ENCODE measurements at regions not wholly inside any gene's neighbourhood (a gene's known extent, or its start where the extent isn't known, plus 50 kb on each side); places are given as distances from the start of the nearest gene placed in this dataset.

DNA sequence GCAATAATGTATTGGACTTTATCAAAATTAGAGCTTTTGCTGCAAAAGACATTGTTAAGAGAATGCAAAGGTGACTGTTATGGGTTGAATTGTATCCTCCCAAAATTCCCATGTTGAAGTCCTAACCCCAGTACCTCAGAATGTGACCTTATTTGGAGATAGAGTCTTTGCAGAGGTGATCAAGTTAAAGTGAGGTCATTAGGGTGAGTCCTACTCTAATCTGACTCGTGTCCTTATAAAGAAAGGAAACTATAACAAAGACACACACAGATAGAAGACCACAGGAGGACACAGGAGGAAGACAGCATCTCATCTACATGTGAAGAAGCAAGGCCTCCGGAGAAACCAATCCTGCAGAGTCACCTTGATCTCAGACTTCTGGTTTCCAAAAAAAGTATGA lies 1011.2 kb downstream of the TBC1D22A start:
- POLR2A ChIA-PET (ENCODE audit: unreplicated experiment) = no interaction called here

More for the DNA sequence above, 1011.2 kb downstream of the TBC1D22A start:
- H3K4me2 ChIP-seq (ENCODE audit: low read depth, low read length) = no peak overlapping the region
- no peak overlapping the region for H3K18ac ChIP-seq (ENCODE audit: low read depth, low read length)
- no peak overlapping the region for H2BK120ac ChIP-seq (ENCODE audit: low read depth, low read length)
- H4K20me1 ChIP-seq (ENCODE audit: insufficient read depth, low read length) = no peaks in the 10 kb centered on the region
- H2AK9ac ChIP-seq (replicated peaks; ENCODE audit: low read depth, low read length, poor library complexity) = no peak overlapping the region
- no peak overlapping the region for H3K4ac ChIP-seq (ENCODE audit: low read depth, low read length)
- H3K9ac ChIP-seq (ENCODE audit: low read depth, low read length) = no peak overlapping the region
- no CpG with 5 or more reads among the region's 2 CpGs for WGBS, 2 experiments (ENCODE audit: extremely low coverage in 2 of 2, insufficient read length in 1 of 2)
- H3K4me3 ChIP-seq (ENCODE audit: insufficient read depth, low read depth, low read length) = no peak overlapping the region
- BruUV-seq (replicated peaks) = no TSS peak
- TF ChIP-seq RCOR1 (IDR thresholded peaks at IDR 0.05; ENCODE audit: insufficient replicate concordance, low read length) (no peak), CEBPB (IDR thresholded peaks at IDR 0.05; ENCODE audit: low read depth, low read length) (no peak), CHD1 (IDR thresholded peaks at IDR 0.05; ENCODE audit: low read depth, low read length) (no peak), MAFK (IDR thresholded peaks at IDR 0.05; ENCODE audit: low read depth, low read length) (no peak), NFE2L2 (IDR thresholded peaks at IDR 0.05; ENCODE audit: low read depth, low read length) (no peak), CTCF (conservative IDR thresholded peaks at IDR 0.05; ENCODE audit: low read depth, low read length) (no peak), ELK1 (IDR thresholded peaks at IDR 0.05; ENCODE audit: borderline replicate concordance, low read depth, low read length) (no peak)
- TF ChIP-seq, protein P1, sequence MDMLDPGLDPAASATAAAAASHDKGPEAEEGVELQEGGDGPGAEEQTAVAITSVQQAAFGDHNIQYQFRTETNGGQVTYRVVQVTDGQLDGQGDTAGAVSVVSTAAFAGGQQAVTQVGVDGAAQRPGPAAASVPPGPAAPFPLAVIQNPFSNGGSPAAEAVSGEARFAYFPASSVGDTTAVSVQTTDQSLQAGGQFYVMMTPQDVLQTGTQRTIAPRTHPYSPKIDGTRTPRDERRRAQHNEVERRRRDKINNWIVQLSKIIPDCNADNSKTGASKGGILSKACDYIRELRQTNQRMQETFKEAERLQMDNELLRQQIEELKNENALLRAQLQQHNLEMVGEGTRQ (IDR thresholded peaks at IDR 0.05; ENCODE audit: low read depth, low read length) = no peak
- no peak overlapping the region for H3K56ac ChIP-seq (ENCODE audit: extremely low read depth, insufficient read depth, low read length)
- no peaks in the 10 kb centered on the region for H3K27me3 ChIP-seq (ENCODE audit: control insufficient read depth, insufficient read depth, low read length)
- no peak overlapping the region for H4K5ac ChIP-seq (ENCODE audit: low read depth, low read length)
- H2AK5ac ChIP-seq (ENCODE audit: low read depth, low read length) = no peak overlapping the region
- no peaks in the 10 kb centered on the region for H3K9me1 ChIP-seq (ENCODE audit: insufficient read depth, low read length)
- no peak overlapping the region for H3K27ac ChIP-seq (ENCODE audit: insufficient read depth, low read length)
- no peak overlapping the region for H3K14ac ChIP-seq (replicated peaks; ENCODE audit: low read depth, low read length)
- no peak for DNase-seq
- no peak overlapping the region for H2BK20ac ChIP-seq (ENCODE audit: low read depth, low read length)
- no peak overlapping the region for H4K8ac ChIP-seq (ENCODE audit: low read depth in 2 of 2, low read length in 2 of 2)
- dilution Hi-C loops (cut with HindIII; ENCODE audit: low sequenced_read_pairs, unreplicated experiment) = no loop called here
- no peaks in the 10 kb centered on the region for H3K36me3 ChIP-seq (ENCODE audit: control insufficient read depth, insufficient read depth, low read length)
- no peak overlapping the region for H2BK15ac ChIP-seq (ENCODE audit: low read depth, low read length)
- H3K79me1 ChIP-seq (ENCODE audit: low read depth in 1 of 2, low read length in 2 of 2) = no peaks in the 10 kb centered on the region
- no peak overlapping the region for H2BK5ac ChIP-seq (ENCODE audit: low read depth, low read length, poor library complexity, severe bottlenecking)
- no peak overlapping the region for H4K91ac ChIP-seq (ENCODE audit: insufficient read depth, low read depth, low read length)
- H3K23ac ChIP-seq (ENCODE audit: low read depth, low read length) = no peak overlapping the region
- H3K4me1 ChIP-seq (ENCODE audit: control insufficient read depth, insufficient read depth, low read length) = no peaks in the 10 kb centered on the region
- no peak for ATAC-seq (ENCODE audit: low read depth)
- H2AFZ ChIP-seq (replicated peaks; ENCODE audit: low read length, poor library complexity) = no peak overlapping the region
- intact Hi-C loops (cut with micrococcal nuclease) = no loop called here
- peaks cover 18% of the 10 kb centered on the region for H3K9me3 ChIP-seq (ENCODE audit: control insufficient read depth, insufficient read depth, low read length)
- in situ Hi-C loops (cut with MboI; ENCODE audit: low sequenced_read_pairs) = no loop called here
- CTCF ChIA-PET = no interaction called here

Data from IMR-90 (cell line).